Heart left ventricle (tissue), 13 donors: ENCODE measurements at regions not wholly inside any gene's neighbourhood (a gene's known extent, or its start where the extent isn't known, plus 50 kb on each side); places are given as distances from the start of the nearest gene placed in this dataset.

Experiments
- POLR2A ChIP-seq, 2 donors: fragments of 450-650 bp; IDR thresholded peaks; one replicate each; pipeline ENCODE4 v1.6.1; 2017; ENCODE audit warnings: antibody characterized with exemption in 2 of 2, mild to moderate bottlenecking in 2 of 2, moderate library complexity in 2 of 2
- TF ChIP-seq, protein P1 (sequence below), 12 donors: fragments of 200-600 bp; sonication (generic) in 4 of 12; IDR thresholded peaks; one replicate each; pipeline versions ENCODE4 v1.5.0 to v1.8.0; 2018 to 2022; ENCODE audit warnings: antibody characterized with exemption in 12 of 12, mild to moderate bottlenecking in 5 of 12
- donor health status: ischemic (EF 13 %, LVEDD 7.1; RV severe dilation, severe dysfunction).
- donor health status: DM: no; HTN: yes; CAD: no.
- donor health status: DM: no; HTN: no; CAD: no.
- donor health status: ischemic (EF 25% LVEDD 6.9; RV normal size, moderate dysfunction).
- donor health status: ischemic (EF 25% LVEDD 5.7; RV mildly dilated, moderate dysfunction).
- donor health status: ischemic (EF 35%, LVEDD 5.7; RV mildly dilated, moderate dysfunction).
- donor health status: nonischemic (EF 11% LVEDD 7.7; RV severe dilation, severe dysfunction).
- donor health status: DM: yes; HTN: yes; CAD: no.
- donor health status: PGD.
- donor health status: ischemic (EF 29% LVEDD 5.4; RV normal size, mild dysfunction).
- donor health status: nonischemic (EF 23%, LVEDD 6.1; RV moderate dilation, normal function).

- TF ChIP-seq POLR2A (IDR thresholded peaks at IDR 0.05) = no peak
- TF ChIP-seq, protein P1, sequence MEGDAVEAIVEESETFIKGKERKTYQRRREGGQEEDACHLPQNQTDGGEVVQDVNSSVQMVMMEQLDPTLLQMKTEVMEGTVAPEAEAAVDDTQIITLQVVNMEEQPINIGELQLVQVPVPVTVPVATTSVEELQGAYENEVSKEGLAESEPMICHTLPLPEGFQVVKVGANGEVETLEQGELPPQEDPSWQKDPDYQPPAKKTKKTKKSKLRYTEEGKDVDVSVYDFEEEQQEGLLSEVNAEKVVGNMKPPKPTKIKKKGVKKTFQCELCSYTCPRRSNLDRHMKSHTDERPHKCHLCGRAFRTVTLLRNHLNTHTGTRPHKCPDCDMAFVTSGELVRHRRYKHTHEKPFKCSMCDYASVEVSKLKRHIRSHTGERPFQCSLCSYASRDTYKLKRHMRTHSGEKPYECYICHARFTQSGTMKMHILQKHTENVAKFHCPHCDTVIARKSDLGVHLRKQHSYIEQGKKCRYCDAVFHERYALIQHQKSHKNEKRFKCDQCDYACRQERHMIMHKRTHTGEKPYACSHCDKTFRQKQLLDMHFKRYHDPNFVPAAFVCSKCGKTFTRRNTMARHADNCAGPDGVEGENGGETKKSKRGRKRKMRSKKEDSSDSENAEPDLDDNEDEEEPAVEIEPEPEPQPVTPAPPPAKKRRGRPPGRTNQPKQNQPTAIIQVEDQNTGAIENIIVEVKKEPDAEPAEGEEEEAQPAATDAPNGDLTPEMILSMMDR (IDR thresholded peaks at IDR 0.05) = peak in 5 of 12 donors; percentile 15 to 28 (median 23)
Observed at GRCh38 chr3:152073267-152073666, 195.5 kb upstream of the MBNL1 start.
